HCT116 (cell line): ENCODE measurements at regions not wholly inside any gene's neighbourhood (a gene's known extent, or its start where the extent isn't known, plus 50 kb on each side); places are given as distances from the start of the nearest gene placed in this dataset.

Experiments
- ATAC-seq: fragments of 200-7000 bp; cut with Tn5 transposase; 2 replicates; pipeline ENCODE4 v1.9.1; 2020; ENCODE audit warnings: mild to moderate bottlenecking, moderate library complexity
- BruUV-seq: library from RNA; stranded (reverse); fragments of 400-500 nt; replicated peaks from 2 replicates; lab custom pipeline; 2021; lab: Mats Ljungman, UMichigan
- CTCF ChIA-PET: fragments of 300-600 bp; sonication (Branson Sonifier 250); formaldehyde crosslinking; loops from one replicate; lab custom pipeline; 2021; ENCODE audit warnings: antibody characterized with exemption; lab: Charles Lee
- POLR2A ChIA-PET: fragments of 300-600, 350-600 bp; sonication (Branson Sonifier 250); formaldehyde crosslinking; loops from one replicate; lab custom pipeline; 2021; ENCODE audit warnings: antibody characterized with exemption; lab: Charles Lee
- RAD21 ChIA-PET, 2 experiments: fragments of 300-600 bp; sonication (Branson Sonifier 250); formaldehyde crosslinking; loops; one replicate each; lab custom pipeline; 2023; ENCODE audit warnings: low total read pairs in 2 of 2; ENCODE audit not compliant: uncharacterized antibody in 2 of 2, unreplicated experiment in 2 of 2, low non-redundant PET in 1 of 2; lab: Charles Lee
- DNase-seq: peaks from one replicate; pipeline ENCODE4 v3.0.0-alpha.2; 2010; ENCODE audit warnings: low read depth, low spot score
- H2AFZ ChIP-seq: fragments of 200-600 bp; shearing (Covaris generic), sonication (generic); 2 replicates; pipeline ENCODE4 v1.6.1; 2017; ENCODE audit warnings: low read depth, mixed run types, mixed read lengths, antibody characterized with exemption, low read length; ENCODE audit not compliant: poor library complexity, severe bottlenecking
- H3K27ac ChIP-seq: 2 replicates; pipeline ENCODE4 v1.5.1; 2012; ENCODE audit warnings: low read depth, low read length
- H3K27me3 ChIP-seq: fragments of 200-600 bp; sonication (generic); 2 replicates; pipeline ENCODE4 v1.6.1; 2016; ENCODE audit warnings: mixed run types, low read length, mixed read lengths; ENCODE audit not compliant: insufficient read depth
- H3K36me3 ChIP-seq, 2 experiments: fragments of 200-500 bp in 1 of 2; fragments of 200-600 bp in 1 of 2; sonication (Bioruptor generic) in 1 of 2; sonication (generic) in 1 of 2; 2 replicates each; pipeline versions ENCODE4 v1.5.1 to v1.6.1; 2014 to 2016; ENCODE audit warnings: low read length in 2 of 2, inconsistent platforms in 1 of 2, mixed read lengths in 1 of 2, mixed run types in 1 of 2; ENCODE audit not compliant: insufficient read depth in 2 of 2, control insufficient read depth in 1 of 2
- H3K4me1 ChIP-seq, 2 experiments: fragments of 200-600 bp in 1 of 2; sonication (generic) in 1 of 2; 2 replicates each; pipeline versions ENCODE4 v1.5.1 to v1.6.1; 2012 to 2017; ENCODE audit warnings: low read length in 2 of 2, inconsistent platforms in 1 of 2, mild to moderate bottlenecking in 1 of 2, mixed read lengths in 1 of 2, mixed run types in 1 of 2, moderate library complexity in 1 of 2; ENCODE audit not compliant: insufficient read depth in 2 of 2, control insufficient read depth in 1 of 2
- H3K4me2 ChIP-seq: fragments of 200-600 bp; sonication (generic); 2 replicates; pipeline ENCODE4 v1.6.1; 2017; ENCODE audit warnings: mixed run types, low read length, mixed read lengths
- H3K4me3 ChIP-seq, 2 experiments: fragments of 200-600 bp in 1 of 2; sonication (generic) in 1 of 2; replicated peaks in 1 of 2; 2 replicates each; pipeline ENCODE4 v1.5.1; 2011 to 2016; ENCODE audit warnings: low read length in 2 of 2, control low read depth in 1 of 2, low read depth in 1 of 2, mild to moderate bottlenecking in 1 of 2, mixed read lengths in 1 of 2, mixed run types in 1 of 2
- H3K79me2 ChIP-seq: fragments of 200-600 bp; sonication (generic); 2 replicates; pipeline ENCODE4 v1.6.1; 2017; ENCODE audit warnings: mild to moderate bottlenecking, mixed run types, low read length, moderate library complexity, mixed read lengths; ENCODE audit not compliant: insufficient read depth
- H3K9ac ChIP-seq: fragments of 200-600 bp; sonication (generic); 2 replicates; pipeline ENCODE4 v1.6.1; 2016; ENCODE audit warnings: low read length, mixed read lengths
- H3K9me2 ChIP-seq: fragments of 200-600 bp; sonication (generic), shearing (Covaris generic); 2 replicates; pipeline ENCODE4 v1.6.1; 2017; ENCODE audit warnings: mixed run types, mild to moderate bottlenecking, moderate library complexity; ENCODE audit not compliant: insufficient read depth
- H3K9me3 ChIP-seq, 2 experiments: fragments of 200-500 bp in 1 of 2; fragments of 200-600 bp in 1 of 2; sonication (Bioruptor generic) in 1 of 2; sonication (generic) in 1 of 2; 2 replicates each; pipeline ENCODE4 v1.6.1; 2014 to 2017; ENCODE audit warnings: low read length in 2 of 2, mixed read lengths in 2 of 2, inconsistent platforms in 1 of 2, low read depth in 1 of 2, mild to moderate bottlenecking in 1 of 2, mixed run types in 1 of 2, moderate library complexity in 1 of 2; ENCODE audit not compliant: control insufficient read depth in 1 of 2, insufficient read depth in 1 of 2
- H4K20me1 ChIP-seq: fragments of 200-600 bp; sonication (generic), shearing (Covaris generic); 2 replicates; pipeline ENCODE4 v1.6.1; 2017; ENCODE audit warnings: mixed run types, mild to moderate bottlenecking, moderate library complexity; ENCODE audit not compliant: insufficient read depth
- CBX3 ChIP-seq: IDR thresholded peaks from 2 replicates; pipeline ENCODE4 v1.6.1; 2012; ENCODE audit warnings: low read depth
- EGR1 ChIP-seq: IDR thresholded peaks from 2 replicates; pipeline ENCODE4 v1.6.1; 2012; ENCODE audit warnings: low read depth
- ELF1 ChIP-seq: IDR thresholded peaks from 2 replicates; pipeline ENCODE4 v1.6.1; 2012; ENCODE audit warnings: low read depth, borderline replicate concordance
- EZH2 ChIP-seq: fragments of 200-600 bp; sonication (generic); IDR thresholded peaks from 2 replicates; pipeline ENCODE4 v1.6.1; 2017; ENCODE audit warnings: antibody characterized with exemption, mixed run types
- EZH2phosphoT487 ChIP-seq: fragments of 200-600 bp; IDR thresholded peaks from 2 replicates; pipeline ENCODE4 v1.6.1; 2018; ENCODE audit warnings: antibody characterized with exemption, borderline replicate concordance
- POLR2A ChIP-seq: IDR thresholded peaks from 2 replicates; pipeline ENCODE4 v1.7.0; 2011; ENCODE audit warnings: borderline replicate concordance; ENCODE audit not compliant: insufficient read depth, insufficient read length; ENCODE audit errors: extremely low read depth
- POLR2AphosphoS5 ChIP-seq: IDR thresholded peaks from 2 replicates; pipeline ENCODE4 v1.6.1; 2011; ENCODE audit warnings: mild to moderate bottlenecking, low read depth, low read length, moderate library complexity
- RAD21 ChIP-seq: IDR thresholded peaks from 2 replicates; pipeline ENCODE4 v1.6.1; 2012; ENCODE audit warnings: low read depth, mild to moderate bottlenecking
- SIN3A ChIP-seq: IDR thresholded peaks from 2 replicates; pipeline ENCODE4 v1.6.1; 2012; ENCODE audit warnings: low read depth
- SP1 ChIP-seq: IDR thresholded peaks from 2 replicates; pipeline ENCODE4 v1.6.1; 2012; ENCODE audit warnings: low read depth
- TCF7L2 ChIP-seq: IDR thresholded peaks from 2 replicates; pipeline ENCODE4 v1.7.0; 2011; ENCODE audit warnings: borderline replicate concordance, inconsistent platforms; ENCODE audit not compliant: insufficient read depth, insufficient read length; ENCODE audit errors: extremely low read depth
- YY1 ChIP-seq: IDR thresholded peaks from 2 replicates; pipeline ENCODE4 v1.6.1; 2011; ENCODE audit warnings: low read length, low read depth, moderate library complexity, mild to moderate bottlenecking; ENCODE audit not compliant: insufficient replicate concordance; ENCODE audit errors: extremely low read depth
- ZFX ChIP-seq: fragments of 450-650 bp; IDR thresholded peaks from 2 replicates; pipeline ENCODE4 v1.6.1; 2017
- intact Hi-C: fragments of 100-400 bp; cut with micrococcal nuclease; formaldehyde crosslinking; loops from 2 replicates; pipeline ENCODE4 v1.10.0; 2022
- TF ChIP-seq, protein P1 (sequence below): IDR thresholded peaks from 2 replicates; pipeline ENCODE4 v1.6.1; 2011; ENCODE audit warnings: mild to moderate bottlenecking, low read length, moderate library complexity; ENCODE audit not compliant: insufficient replicate concordance; ENCODE audit errors: extremely low read depth
- TF ChIP-seq, protein P2 (sequence below), 3 experiments: fragments of 200-600 bp in 1 of 3; sonication (generic) in 1 of 3; IDR thresholded peaks in 2 of 3; conservative IDR thresholded peaks in 1 of 3; 2 replicates each; pipeline ENCODE4 v1.5.1; 2012 to 2017; ENCODE audit warnings: low read depth in 2 of 3, low read length in 2 of 3, antibody characterized with exemption in 1 of 3, borderline replicate concordance in 1 of 3, control low read depth in 1 of 3, mild to moderate bottlenecking in 1 of 3, mixed read lengths in 1 of 3, mixed run types in 1 of 3, moderate library complexity in 1 of 3; ENCODE audit not compliant: insufficient read depth in 1 of 3
- TF ChIP-seq, protein P3 (sequence below): IDR thresholded peaks from 2 replicates; pipeline ENCODE4 v1.6.1; 2012

DNA sequence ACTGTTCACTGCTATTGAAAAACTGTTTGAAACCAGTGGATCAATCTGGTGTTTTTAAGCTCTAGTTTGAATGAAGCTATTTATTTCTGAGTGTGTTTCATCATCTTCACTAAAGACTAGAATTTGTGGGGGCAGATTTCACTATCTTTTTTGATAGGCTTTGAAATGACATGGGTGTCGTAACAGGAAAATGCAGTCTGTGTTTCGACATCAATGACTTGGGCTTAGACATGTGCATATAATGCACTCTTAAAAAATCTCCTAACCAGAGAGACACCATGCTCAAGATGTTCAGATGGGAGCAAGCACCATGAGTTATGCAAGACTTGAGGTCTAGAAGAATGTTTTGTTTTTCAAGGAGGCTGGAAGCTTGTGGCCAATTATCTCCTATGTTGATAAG, 221.6 kb downstream of the GPD2 start (continued):
- TF ChIP-seq, protein P1, sequence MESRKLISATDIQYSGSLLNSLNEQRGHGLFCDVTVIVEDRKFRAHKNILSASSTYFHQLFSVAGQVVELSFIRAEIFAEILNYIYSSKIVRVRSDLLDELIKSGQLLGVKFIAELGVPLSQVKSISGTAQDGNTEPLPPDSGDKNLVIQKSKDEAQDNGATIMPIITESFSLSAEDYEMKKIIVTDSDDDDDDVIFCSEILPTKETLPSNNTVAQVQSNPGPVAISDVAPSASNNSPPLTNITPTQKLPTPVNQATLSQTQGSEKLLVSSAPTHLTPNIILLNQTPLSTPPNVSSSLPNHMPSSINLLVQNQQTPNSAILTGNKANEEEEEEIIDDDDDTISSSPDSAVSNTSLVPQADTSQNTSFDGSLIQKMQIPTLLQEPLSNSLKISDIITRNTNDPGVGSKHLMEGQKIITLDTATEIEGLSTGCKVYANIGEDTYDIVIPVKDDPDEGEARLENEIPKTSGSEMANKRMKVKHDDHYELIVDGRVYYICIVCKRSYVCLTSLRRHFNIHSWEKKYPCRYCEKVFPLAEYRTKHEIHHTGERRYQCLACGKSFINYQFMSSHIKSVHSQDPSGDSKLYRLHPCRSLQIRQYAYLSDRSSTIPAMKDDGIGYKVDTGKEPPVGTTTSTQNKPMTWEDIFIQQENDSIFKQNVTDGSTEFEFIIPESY, result no peak
- TF ChIP-seq, protein P2, sequence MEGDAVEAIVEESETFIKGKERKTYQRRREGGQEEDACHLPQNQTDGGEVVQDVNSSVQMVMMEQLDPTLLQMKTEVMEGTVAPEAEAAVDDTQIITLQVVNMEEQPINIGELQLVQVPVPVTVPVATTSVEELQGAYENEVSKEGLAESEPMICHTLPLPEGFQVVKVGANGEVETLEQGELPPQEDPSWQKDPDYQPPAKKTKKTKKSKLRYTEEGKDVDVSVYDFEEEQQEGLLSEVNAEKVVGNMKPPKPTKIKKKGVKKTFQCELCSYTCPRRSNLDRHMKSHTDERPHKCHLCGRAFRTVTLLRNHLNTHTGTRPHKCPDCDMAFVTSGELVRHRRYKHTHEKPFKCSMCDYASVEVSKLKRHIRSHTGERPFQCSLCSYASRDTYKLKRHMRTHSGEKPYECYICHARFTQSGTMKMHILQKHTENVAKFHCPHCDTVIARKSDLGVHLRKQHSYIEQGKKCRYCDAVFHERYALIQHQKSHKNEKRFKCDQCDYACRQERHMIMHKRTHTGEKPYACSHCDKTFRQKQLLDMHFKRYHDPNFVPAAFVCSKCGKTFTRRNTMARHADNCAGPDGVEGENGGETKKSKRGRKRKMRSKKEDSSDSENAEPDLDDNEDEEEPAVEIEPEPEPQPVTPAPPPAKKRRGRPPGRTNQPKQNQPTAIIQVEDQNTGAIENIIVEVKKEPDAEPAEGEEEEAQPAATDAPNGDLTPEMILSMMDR (IDR thresholded peaks at IDR 0.05 in 2 of 3, conservative IDR thresholded peaks at IDR 0.05 in 1 of 3; ENCODE audit: borderline replicate concordance in 1 of 3, insufficient read depth in 1 of 3, low read depth in 2 of 3, low read length in 2 of 3), result no peak
- TF ChIP-seq YY1, result no peak
- no peak for TF ChIP-seq ELF1
- no peak for TF ChIP-seq SP1
- TF ChIP-seq CBX3, result no peak
- TF ChIP-seq SIN3A, result no peak
- no peak for TF ChIP-seq ZFX

DNA sequence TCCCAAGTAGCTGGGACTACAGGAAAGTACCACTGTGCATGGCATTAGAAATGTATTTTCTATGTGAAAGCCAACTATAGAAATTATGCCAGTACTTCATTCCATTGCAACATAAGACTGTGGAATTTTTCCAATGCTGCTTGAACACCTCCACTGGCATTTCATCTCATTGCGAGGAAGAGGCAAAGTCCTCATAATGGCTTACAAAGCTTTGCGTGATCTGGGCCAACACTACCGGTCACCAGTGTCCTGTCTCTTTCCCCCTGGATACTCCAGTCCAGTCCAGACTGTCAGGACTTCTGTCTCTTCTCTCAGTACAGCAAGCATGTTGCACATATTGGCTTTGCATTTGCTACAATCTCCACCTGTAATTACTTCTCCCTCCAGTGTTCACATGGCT, 223.5 kb downstream of the GPD2 start:
- RAD21 ChIA-PET, result interaction anchor here in 1 of 2 experiments (0.7 kb wide), 1 partner anchor 67 kb away, joined by 4 read pairs; no protein-coding TSS in a partner anchor
- Histone ChIP-seq H3K4me3 (no peak overlapping the region), H3K79me2 (no peaks in the 10 kb centered on the region), H3K9me3 (no peaks in the 10 kb centered on the region), H3K27ac (no peak overlapping the region), H3K4me1 (no peaks in the 10 kb centered on the region), H3K36me3 (no peaks in the 10 kb centered on the region), H2AFZ (no peak overlapping the region), H3K9ac (no peak overlapping the region), H3K4me2 (no peak overlapping the region), H3K27me3 (no peaks in the 10 kb centered on the region), H4K20me1 (no peaks in the 10 kb centered on the region)
- CTCF ChIA-PET, result no interaction called here
- no peak for ATAC-seq
- no TSS peak for BruUV-seq
- intact Hi-C loops, result no loop called here
- no peak for DNase-seq
- POLR2A ChIA-PET, result no interaction called here
- no peak for TF ChIP-seq EGR1
- no peak for TF ChIP-seq EZH2
- TF ChIP-seq, protein P2 (IDR thresholded peaks at IDR 0.05 in 2 of 3, conservative IDR thresholded peaks at IDR 0.05 in 1 of 3; ENCODE audit: borderline replicate concordance in 1 of 3, insufficient read depth in 1 of 3, low read depth in 2 of 3, low read length in 2 of 3), result no peak
- TF ChIP-seq TCF7L2, result no peak
- no peak for TF ChIP-seq SIN3A
- no peak for TF ChIP-seq RAD21
- TF ChIP-seq, protein P3, sequence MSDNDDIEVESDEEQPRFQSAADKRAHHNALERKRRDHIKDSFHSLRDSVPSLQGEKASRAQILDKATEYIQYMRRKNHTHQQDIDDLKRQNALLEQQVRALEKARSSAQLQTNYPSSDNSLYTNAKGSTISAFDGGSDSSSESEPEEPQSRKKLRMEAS, result no peak
- no peak for TF ChIP-seq EZH2phosphoT487
- TF ChIP-seq POLR2A, result no peak
- TF ChIP-seq ZFX, result no peak
- TF ChIP-seq POLR2AphosphoS5, result no peak
- TF ChIP-seq, all 23 proteins: peak for 0
- H3K9me2 ChIP-seq, result no peaks in the 10 kb centered on the region
